GM21423 (cell line): ENCODE measurements at regions not wholly inside any gene's neighbourhood (a gene's known extent, or its start where the extent isn't known, plus 50 kb on each side); places are given as distances from the start of the nearest gene placed in this dataset.

Source experiments
- ATAC-seq: cut with Tn5 transposase; IDR thresholded peaks from one replicate; pipeline ENCODE4 v1.9.1; 2021; ENCODE audit warnings: mild to moderate bottlenecking, moderate library complexity; ENCODE audit not compliant: unreplicated experiment

DNA sequence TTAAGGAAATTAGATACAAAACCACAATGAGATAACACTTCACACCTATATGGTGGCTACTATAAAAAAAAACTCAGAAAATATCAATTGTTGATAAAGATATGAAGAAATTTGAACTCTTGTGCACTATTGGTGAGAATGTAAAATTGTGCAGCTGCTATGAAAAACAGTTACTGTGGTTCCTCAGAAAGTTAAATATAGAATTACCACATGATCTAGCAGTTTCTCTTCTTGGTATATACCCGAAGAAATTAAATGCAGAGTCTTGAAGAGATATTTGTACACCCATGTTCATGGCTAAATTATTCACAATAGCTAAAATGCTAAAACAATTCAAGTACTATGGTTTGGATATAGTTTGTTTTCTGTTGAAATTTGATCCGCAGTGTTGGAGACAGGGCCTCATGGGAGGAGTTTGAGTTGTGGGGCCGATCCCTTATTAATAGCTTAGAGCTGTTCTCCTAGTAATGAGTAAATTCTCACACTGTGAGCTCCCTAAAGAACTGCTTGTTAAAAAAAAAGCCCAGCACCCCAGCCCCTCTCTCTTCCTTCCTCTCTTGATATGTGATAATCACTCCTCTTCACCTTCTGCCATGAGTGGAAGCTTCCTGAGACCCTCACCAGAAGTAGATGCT is 1412.1 kb downstream of the PLA2G4A start:
- ATAC-seq: no peak

DNA sequence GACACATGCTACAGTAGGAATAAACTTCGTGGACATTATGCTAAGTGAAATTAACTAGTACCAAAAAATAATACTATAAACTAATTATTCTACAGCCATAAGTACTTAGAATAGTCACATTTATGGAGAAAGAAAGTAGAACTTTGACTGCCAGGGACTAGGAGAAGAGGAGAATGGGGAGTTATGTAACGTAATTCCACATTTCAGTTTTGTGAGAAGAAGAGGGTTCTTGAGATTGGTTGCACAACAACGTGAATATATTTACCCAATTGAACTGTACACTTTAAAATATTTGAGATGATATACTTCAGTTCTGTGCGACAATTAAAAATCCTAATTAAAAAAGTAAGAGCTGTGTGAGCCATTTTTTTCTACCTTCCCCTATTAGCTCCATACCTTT is 1412.9 kb downstream of the PLA2G4A start:
- no peak for ATAC-seq

DNA sequence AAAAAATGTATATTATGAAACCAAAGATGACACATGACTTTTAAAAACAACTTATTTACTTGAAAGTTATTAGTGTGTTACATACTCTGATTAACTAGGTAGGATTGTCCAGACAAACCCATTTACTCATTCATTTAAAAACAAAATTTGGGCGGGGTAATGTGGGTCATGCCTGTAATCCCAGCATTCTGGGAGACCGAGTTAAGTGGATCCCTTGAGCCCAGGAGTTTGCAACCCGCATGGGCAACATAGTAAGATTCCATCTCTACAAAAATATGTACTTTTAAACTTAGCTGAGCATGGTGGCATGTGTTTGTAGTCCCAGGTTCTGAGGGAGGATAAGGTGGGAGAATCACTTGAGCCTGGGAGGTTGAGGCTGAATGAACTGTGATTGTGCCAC is 1414.7 kb downstream of the PLA2G4A start:
- no peak for ATAC-seq

DNA sequence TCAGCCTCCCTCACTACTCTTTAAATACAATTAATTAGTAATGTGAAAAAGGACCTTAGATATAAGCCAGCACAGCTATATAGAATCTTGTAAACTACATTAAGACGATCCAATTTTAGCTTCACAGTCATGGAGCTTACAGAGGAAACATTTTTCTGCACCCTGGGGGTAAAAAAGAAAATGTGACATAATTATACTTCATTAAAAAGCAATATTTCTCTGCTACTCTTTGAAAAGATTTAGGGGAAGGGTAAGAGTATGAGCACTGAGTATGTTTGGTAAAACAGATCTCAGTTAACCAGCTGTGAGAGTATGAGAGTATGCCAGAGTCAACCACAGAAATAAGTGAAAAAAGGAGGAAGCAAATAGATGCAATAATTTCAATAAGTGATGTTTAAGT is 1415.9 kb downstream of the PLA2G4A start:
- no peak for ATAC-seq

DNA sequence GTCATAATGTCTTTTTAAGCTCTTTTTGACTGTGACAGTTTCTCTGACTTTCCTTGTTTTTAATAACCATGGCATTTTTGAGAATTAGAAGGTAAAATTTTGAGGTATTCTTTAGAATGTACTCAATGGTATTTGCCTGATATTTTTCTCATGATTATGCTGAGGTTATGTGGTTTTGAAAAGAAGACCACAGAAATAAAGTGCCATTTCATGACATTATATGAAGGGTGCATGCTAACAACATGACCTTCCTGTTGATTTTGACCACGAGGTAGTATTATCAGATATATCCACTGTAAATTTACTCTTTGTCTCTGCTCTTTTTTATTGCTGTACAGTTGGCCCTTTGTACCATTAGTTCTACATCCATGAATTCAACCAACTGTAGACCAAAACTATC is 1418.5 kb downstream of the PLA2G4A start:
- ATAC-seq: no peak

DNA sequence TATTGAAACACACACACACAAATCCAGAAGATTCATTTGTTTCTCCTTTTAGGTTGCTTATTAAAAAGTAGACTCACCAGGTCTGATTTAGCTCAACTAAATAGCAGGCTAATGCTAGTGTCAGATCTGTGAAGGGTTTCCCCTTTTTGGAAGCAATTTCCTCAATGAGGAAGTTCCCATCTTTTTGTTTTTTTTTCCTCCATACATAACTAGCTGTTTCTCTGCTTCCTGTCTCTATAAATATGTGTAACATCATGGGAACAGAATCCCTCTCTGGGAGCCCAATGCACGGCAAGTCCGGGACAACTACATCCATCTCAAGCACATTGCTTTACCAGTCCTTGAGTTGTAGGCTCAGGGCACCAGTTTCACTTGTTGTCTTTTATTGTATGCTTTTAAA is 1421.1 kb downstream of the PLA2G4A start:
- no peak for ATAC-seq

DNA sequence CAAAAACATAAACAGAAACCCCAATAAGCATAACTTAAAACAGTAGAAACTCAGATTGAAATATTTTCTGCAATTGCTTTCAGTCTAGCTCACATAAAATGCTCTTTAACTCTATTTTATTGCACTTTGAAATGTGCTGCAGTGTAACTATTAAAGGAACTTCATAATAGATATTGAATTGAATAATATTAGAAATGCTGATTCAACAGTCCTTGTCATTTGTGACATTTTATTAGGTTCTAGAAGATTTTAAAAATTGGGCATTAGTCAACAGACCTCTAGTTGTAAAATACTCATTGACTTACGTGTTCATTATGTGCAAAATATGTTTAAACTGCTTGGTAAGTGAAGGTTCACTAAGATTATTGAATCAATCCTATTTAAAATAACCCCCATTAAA is 1422.3 kb downstream of the PLA2G4A start:
- ATAC-seq: no peak

DNA sequence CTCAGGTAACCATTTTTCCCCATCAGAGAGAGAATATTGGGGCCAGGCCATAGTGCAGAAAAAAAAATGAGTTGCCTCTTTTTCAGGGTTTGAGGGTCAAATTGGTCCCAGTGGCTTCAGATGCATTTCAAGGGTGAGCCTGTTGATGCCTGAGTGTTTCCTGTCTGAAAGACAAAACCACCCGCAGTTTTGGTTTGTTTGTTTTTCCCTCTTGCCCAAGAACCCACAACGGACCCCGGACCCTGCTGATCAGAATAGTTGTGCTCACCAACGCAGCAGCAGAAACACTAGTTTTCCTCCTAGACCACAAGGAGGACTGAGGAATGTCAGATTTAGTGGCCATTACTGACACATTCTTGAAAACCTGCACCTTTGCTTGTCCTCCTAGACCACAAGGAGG is 1433.1 kb downstream of the PLA2G4A start:
- no peak for ATAC-seq

DNA sequence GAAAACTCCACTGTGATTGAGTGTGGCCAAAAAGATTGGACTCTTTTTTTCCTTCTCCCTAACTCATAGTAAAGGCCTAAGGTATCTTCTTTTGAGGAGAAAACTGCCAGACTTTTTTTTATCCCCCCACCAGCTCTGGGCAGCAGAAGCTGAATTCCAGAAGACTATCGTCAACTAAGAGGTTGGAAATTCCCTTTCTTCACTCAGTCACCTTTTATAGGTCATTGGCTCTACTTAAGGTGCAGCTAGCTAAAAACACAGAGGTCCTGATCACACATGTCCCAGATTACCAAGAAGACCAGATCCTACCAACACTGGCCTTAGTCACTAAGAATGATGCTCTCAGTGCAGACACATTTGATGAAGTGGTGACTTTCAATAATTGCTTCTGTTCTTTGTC is 1441.2 kb downstream of the PLA2G4A start:
- ATAC-seq: no peak

DNA sequence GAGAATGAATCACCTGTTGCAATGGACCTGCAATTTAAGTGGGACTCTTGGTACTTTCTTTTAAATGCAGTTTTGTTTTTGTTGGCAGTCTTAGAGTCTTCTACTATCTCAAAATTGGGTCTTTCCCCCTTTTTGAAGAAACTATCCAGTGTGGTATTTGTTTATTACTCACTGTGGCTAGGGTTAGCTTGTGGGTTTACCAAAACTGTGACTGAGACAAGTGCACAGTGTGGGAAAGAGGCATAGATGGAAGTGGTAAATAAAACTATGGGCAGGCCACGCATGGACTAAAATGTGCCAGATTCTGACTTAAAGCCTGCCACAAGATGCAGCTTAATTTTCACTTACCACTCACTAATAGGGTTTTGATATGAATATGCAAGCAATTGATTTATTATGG is 1441.7 kb downstream of the PLA2G4A start:
- no peak for ATAC-seq

DNA sequence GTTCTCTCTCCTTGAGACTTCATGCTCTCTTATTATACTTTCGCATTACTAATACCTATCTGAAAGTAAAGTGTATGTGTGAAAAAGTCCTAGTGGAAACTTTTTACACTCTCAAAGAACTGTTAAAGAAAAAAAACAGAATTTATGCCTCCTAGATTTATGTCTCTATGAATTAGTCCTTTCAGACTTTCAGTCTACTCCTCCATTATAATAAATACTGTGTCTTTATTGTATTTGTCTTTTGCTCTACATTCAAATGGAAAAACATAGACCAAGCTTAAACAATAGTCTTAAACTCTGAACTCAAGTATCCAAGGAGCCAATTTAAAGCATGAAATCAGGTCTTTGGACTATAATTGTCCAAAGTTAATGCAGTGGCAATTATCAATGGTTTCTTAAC is 1449.0 kb downstream of the PLA2G4A start:
- ATAC-seq: no peak

DNA sequence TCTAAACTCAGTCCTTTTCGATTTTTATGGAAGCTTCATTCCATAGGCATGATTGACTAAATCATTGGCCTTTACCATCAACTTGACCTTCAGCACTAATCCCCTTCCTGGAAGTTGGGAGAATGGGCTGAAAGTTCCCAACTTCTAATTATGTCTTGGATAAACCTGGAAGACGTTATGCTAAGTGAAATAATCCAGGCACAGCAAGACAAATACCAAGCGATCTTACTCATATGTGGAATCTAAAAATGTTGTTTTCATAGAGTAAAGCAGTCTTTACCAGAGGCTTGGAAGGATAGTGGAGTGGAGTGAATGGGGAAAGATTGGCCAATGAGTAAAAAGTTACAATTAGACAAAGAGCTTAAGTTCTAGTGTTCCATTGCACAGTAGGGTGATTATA is 1453.2 kb downstream of the PLA2G4A start:
- no peak for ATAC-seq

DNA sequence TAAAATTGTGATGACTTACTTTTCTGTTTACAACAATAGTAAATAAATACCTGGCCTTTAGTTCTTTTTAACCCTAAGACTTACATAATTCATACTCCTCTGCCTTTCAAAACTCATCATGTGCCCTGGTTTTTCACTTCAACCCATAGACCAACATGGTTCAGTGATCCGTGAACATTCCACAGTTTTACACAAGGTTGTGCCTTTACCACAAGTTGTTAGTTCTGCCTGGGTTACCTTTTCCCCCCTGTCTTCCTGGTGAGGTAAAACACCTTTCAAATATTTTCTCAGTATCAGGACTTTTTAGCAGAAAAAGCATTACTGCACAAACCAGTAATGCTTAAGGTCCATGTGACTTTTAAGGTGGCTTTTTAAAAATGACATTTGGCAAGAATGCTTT is 1466.4 kb downstream of the PLA2G4A start:
- ATAC-seq: no peak

DNA sequence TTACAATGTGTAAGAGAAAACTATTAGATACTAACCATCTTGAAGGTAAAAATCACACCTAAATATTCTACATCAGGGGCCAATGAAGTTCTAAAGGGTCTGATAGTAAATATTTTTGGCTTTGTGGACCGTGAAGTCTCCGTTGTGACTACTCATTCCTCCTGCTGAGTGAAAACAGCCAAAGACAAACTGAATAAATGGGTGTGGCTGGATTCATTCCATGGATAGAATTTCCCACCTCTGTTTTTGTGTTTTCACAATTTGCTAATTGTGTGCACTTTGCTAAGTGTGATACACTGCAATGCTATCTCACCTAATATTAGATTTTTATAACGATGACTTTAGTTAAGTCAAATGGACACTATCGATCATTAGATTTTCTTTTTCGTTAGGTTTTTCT is 1474.0 kb downstream of the PLA2G4A start:
- ATAC-seq: no peak

DNA sequence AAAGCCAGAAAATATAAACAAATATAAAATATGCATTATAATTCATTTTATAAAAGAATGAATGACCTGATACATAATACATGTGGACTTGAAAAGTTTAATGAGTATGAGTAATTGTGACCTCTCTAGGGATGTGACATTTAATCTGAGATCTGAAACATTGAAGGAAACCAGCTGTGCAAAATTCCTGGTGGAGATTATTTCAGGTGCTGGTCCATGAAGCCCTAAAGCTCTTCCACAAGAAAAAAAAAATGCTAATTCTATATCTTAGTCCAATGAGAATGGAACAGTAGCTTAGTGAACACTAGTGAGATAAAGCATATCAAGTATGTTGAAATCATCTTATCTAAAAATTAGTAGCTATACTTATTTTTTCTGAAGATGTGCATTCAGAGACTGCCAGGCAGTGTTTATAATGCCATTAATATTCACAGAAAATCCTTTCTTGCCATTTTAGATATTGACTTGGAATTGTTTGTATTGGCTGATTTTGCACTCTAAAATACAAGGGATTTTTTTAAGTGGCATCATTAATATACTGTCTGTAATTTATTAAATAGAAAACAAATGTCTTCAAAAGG is 1485.9 kb downstream of the PLA2G4A start:
- ATAC-seq: no peak

DNA sequence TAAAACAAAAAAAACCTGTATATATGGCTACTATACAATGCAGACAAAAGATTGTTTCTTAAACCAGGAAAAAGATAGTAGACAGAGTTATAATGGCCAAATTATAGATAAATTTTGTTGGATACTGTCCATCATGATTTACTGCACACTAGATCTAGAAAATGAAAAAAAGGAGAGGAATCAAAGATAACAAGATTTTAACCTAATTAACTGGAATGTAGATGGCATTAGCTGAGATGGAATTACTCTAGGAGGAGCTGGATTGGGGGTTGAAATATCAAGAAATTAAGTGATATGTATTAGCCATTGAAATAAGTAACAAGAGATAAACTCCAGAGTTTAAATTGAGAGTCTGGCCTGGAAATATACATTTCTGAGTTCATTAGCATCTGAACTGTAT is 1489.1 kb downstream of the PLA2G4A start:
- ATAC-seq: no peak

DNA sequence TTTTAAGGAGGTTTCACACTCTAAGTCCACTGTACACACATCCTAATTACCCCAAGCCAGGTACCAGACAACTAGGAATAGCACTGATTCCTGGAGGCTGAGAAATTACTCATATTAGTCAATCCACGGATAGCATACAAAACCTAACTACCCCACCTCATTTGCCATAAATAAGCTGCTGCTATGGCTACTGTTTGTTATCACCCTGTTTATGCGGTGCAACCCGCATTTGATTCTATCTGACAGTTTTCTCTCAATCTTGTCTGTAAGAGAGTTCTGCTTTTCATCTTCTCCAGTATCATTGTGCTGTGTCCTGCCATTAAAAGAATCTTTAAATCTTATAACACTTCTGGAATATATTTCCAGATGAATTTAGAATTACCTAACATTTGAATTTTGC is 1496.5 kb downstream of the PLA2G4A start:
- no peak for ATAC-seq

DNA sequence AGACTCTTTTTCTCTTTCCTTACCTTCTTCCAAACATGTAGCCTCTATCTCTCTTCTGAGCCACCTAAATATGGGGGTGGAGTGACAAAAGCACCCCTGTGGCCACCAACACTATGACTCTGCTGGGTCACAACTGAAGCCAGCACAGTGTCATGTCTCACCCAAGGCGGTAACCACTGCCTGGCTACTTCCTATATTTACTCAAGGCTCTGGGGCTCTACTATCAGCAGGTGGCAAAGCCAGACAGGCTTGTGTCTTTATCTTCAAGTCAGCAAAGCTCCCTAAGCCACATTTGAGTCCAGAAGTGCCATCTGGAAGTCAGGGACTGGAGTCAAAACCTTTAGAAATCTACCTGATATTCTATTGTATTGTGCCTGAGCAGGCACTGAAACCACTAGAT is 1515.2 kb downstream of the PLA2G4A start:
- no peak for ATAC-seq

DNA sequence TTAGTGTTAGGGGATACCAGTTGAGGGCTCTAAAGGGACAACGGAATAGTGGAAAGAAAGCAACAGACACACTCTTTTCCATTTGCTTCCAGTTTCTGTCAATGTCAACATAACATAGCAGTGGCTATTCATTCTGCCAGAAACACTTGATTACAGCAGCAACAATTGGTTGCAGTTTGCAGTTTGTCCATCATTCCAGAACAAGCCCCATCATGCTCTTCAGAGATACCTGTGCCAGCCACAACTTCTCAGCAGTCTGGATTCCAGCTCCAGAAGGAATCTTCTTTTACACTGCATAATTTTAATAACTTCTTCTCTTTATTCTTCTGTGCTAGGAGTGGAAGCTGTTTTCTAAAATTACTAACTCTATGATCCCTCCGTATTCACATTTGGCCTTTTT is 1521.4 kb downstream of the PLA2G4A start:
- no peak for ATAC-seq

DNA sequence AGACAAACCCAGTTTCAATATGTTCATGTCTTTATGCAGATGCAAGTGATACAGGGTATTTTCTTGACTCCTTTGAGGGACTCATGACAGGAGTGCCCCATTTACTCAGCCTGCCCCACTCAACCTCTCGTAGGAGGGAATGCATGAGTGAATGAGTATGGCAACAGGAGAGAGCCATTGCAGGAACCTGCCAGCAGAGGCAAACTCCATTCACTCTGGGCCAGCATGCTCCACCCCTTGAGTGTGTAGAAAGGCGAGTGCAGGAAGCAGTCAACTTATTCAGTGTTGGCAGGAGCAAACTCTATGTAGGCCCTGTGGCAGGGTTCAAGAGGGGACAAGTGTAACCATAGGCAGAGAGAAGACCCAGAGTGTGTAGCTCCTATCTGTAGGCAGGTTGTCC is 1526.3 kb downstream of the PLA2G4A start:
- no peak for ATAC-seq

DNA sequence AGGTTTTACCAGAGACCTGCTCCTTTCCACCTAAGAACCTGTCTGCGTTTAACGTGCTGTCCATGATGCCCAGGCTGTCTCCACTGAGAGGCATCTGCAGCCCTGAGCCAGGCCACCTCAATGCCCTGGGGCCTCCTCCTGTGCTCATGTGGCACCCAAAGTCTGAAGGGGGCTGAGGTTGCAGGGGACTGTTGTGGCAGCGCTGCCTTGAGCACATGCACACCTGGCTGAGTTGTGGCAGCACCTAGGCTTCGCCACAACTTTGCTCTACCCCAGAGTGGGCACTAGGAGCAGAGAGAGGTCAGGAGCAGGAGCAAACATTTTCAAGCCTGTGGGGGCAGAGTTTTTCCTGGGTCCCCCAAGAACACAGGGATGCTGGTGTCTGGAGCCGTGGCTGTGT is 1527.1 kb downstream of the PLA2G4A start:
- ATAC-seq: no peak

DNA sequence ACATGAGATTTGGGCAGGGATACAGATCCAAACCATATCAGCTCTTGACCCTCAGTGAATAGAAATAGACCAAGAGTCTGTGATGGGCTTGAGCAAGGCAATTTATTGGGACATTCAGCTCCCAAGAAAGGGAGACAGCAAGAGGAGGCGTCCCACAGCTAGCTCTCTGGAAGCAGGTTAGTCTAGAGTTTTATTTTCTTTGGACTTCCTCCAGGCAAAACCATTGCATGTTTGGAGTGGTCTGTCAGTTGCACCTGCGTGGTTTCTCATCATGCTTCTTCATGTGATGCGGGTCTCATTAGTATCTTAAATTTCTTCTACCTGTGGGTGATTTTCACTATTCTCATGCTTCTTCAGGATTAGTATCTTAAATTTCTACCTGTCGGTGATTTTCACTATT is 1530.6 kb downstream of the PLA2G4A start:
- ATAC-seq: no peak

DNA sequence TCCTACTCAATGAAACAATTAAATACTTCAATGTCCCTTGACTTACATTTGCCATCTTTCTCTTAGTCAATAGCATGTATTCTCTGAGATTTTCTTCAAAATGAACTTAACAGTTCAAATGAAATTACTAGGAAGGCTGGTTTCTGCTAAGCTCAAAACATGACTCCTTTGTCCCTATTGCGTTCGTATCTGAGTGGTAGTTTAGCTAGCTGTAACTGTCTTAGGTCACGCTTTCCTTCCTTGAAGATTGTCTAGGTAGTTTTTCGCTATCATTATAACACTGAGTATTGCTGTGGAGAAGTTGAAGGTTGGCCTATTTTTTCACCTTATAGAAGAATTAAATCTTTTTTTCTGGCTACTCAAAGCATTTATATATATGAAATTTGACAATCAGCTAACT is 1535.2 kb downstream of the PLA2G4A start:
- no peak for ATAC-seq
